ENCODE measurements at regions not wholly inside any gene's neighbourhood (a gene's known extent, or its start where the extent isn't known, plus 50 kb on each side); places are given as distances from the start of the nearest gene placed in this dataset.

DNA sequence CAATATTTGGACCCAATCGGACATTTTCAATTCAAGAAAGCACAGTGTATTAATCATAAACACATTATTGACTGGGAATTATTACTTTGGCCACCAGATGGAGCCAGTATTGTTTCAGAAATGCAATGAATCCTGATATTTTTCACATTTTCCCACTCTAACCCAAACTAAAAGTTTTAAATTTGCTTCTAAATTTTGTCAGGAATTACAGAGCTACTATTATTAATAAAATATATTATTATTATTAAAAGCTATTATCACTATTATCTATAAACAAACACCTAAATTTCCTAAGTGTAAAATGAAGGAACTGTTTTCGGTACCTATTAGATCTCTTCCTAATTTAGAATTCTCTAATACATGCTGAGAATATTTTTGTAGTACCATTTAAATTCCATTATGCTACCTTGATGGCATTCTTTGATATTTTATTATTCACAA lies 245.3 kb downstream of the OGFRL1 start:
- DNase-seq = peak; percentile 25

DNA sequence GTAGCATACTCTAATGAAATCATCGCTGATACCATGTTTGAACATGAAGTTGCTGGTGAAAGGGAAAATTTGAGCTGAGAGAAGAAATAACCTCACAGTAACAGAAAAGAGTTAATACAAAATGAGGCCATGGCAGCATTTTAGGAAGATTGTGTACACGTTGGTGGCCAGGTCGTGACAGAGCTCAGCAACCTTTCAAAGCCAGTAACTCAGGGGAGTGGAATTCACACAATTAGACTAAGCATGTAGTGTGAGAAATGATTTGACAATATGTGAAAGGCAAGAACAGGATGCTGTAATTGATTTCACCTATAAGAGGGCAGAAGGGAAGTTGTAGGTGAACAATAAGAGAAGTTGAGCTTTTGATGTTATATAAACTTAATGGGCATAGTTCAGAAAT lies 246.3 kb downstream of the OGFRL1 start:
- DNase-seq = no peak

DNA sequence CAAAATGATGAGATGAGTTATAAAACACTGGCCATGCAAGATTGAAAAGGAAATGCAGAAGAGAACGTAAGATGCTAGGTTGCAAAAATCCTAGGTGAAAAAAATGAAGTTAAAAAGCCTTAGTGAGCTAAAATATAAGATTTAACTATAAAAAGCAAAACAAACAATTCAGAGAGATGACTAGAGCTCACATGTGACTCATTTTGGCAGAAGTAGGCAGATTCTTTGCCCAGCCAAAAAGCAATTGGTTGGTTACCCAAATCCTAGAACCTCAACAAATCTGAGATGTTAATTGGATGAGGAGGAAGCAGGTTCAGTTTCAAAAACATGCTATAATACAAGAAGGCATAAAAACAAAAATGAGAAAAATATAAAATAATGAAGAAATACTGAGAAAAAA lies 249.1 kb downstream of the OGFRL1 start:
- DNase-seq = no peak

DNA sequence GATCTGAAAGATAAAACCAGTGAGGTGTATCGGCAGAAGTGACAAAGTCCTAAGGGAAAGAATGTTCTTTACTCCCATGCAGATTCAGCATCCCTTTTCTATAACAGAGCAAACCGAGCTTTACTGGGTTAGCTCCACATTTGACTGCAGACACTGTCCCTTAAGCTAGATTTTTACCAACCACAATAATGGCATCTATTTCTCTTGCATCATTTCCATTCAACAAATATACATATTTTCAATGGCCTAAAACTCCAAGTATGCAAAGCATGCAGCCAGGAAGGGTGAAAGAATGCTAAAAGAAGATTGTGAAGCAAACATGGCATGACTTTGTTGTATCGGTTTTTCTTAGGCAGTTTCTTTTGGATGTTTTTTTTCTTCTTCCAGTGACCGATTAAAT lies 255.4 kb downstream of the OGFRL1 start:
- DNase-seq = no peak

DNA sequence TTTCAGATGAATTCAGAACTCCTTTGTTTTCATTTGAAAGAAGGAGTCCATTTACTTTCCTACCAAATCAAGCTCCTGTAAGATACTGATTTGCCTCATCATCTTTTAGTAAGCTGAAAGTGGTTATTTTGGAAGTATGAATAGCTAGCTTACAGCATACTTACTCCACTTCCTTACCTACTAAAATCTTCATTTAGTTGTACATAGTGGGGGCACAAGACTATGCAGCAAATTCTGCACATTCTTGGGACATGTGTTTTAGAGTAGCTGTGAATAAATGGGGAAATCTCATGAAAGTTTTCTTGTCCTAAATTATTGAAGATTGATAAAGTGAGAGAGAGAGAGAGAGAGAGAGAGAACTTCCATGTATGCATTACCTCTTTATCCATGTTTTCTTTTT lies 256.3 kb downstream of the OGFRL1 start:
- no peak for DNase-seq

DNA sequence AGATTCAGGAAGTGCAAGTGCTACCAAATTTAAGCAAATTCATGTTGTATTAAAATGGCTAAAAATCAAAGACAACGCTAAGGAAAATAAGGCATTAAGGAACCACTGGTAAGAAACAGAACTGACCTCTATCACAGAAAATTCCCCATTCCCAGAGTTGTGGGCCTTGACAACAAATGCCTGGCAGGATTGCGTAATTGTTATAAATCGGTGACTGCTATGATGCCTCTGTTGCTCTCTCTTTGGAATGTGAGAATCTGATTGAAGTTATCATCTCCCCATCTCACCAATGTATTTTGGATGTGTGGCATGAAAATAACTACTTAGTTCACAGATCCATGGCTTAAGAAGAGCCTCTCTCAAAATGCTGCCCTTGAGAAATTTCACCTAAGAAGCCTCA lies 257.3 kb downstream of the OGFRL1 start:
- no peak for DNase-seq

DNA sequence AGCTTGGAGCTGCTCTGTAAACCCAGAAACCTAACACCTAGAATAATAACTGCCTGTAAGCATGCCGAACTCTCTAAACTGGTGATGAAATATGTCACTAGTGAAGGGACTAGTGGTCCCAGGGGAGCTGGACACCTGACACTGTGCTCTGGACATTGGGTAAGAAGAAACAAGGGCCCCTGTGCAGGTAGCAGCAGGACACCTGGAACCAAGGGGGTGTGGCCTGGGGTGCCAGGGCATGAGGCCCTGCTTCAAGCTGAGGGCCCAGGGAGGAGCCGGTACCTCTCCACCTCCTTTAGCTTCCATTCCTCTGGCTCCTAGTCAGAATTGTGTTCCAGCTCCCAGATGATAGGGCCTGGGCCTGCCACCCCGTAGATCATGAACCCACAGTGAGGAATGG lies 263.2 kb downstream of the OGFRL1 start:
- DNase-seq = no peak

DNA sequence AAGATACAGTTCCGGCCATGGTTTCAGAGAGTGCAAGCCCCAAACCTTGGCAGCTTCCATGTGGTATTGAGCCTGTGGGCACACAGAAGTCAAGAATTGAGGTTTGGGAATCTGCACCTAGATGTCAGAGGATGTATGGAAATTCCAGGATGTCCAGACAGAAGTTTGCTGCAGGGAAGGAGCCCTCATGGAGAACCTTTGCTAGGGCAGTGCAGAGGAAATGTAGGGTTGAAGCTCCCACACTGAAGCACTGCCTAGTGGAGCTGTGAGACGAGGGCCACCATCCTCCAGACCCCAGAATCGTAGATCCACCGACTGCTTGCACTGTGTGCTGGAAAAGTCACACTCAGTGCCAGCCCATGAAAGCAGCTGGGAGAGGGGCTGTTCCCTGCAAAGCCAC lies 267.5 kb downstream of the OGFRL1 start:
- no peak for DNase-seq

DNA sequence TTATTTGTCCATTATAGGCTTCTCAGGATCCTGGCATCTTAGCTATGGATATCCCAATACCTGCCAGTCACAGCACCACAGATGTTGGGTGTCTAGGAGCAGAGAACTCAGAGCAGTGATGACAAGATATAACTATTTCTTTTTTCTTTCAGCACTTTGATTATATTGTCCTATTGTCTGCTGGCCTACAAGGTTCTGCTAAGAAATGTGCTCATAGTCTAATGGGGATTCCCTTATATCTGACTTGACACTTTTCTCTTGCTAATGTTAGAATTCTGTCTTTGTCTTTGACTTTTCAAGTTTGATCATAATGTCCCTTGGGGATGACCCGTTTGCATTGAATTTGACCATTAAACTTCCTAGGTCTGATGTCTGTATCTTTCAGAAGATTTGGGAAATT lies 270.4 kb downstream of the OGFRL1 start:
- no peak for DNase-seq

DNA sequence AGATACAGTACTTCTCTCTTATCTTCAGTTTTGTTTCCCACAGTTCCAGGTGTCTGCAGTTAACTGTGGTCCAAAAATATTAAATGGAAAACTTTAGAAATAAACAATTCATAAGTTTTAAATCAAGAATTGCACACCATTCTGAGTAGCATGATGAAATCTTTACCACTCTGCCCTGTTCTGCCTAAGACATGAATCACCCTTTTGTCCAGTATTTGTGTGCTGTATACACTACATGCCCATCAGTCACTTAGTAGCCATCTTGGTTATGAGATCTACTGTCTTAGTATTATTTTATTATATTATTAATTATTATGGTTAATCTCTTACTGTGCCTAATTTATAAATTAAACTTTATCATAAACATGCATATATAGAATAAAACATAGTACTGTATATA lies 279.0 kb downstream of the OGFRL1 start:
- DNase-seq = no peak

DNA sequence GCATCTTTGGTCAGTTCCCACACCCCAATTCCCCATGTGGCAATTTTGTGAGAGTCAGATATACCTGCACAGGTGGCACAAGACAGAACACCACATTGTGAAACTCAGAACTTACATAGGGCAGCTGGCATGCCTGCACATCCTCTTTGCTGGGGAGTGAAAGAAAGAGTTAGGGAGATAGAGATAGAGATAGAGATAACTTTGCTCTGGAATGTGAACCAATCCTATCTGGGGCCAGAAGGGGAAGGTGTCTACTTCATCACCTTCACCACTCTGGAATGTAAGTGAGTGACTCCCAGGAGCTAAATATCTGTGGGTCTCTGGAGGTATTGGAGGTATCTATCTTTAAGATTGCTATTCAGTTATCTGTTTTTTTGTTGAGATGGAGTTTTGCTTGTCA lies 289.2 kb downstream of the OGFRL1 start:
- no peak for DNase-seq

DNA sequence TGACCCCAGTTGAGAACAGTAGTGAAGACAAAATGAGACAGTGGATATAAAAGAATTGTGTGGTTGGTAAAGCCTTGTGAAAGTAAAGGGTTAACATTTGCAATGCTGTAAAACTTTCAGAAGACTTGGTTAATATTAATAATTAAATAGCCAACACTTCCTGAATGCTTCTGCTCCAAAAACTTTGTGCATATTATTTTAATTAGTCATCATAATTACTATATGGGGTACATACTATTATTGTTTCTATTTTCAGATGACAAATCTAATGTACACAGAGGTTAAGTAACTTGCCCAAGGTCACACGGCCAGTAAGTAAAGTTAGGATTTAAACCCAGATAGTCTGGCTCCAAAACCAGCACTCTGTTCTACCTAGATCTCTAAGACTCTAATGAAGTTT lies 291.3 kb downstream of the OGFRL1 start:
- DNase-seq = no peak

DNA sequence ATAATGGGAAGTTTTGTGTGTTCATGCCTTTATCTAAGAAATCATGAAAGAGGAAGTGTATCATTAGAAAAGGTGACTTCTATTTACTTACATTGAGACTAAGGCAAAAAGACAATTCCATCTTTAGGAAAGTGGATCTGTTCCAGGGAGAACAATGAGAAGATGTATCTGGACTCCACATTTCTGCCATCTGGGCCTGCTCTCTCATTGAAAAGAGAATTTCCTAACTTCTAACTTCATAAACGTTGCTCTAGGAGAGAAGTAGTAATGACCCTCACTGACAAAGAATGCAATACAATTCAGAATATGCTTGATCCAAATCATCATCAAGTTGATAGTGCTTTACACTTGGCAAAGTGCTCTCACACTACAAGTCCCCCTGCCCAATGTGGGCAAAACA lies 294.2 kb downstream of the OGFRL1 start:
- no peak for DNase-seq

DNA sequence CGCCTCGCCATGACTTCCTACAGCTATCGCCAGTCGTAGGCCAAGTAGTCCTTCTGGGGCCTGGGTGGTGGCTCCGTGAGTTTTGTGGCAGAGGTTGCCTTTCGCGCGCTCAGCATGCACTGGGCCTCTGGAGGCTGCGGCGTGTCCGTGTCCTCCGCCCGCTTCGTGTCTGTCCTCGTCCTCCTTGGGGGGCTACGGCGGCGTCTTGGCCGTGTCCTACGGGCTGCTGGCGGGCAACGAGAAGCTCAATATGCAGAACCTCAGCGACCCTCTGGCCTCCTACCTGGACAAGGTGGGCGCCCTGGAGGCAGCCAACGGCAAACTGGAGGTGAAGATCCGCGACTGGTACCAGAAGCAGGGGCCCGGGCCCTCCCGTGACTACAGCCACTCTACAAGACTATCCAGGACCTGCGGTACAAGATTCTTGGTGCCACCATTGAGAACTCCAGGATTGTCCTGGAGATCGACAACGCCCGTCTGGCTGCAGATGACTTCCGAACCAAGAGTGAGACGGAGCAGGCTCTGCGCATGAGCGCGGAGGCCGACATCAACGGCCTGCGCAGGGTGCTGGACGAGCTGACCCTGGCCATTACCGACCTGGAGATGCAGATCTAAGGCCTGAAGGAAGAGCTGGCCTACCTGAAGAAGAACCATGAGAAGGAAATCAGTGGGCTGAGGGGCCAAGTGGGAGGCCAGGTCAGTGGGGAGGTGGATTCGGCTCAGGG lies 296.3 kb downstream of the OGFRL1 start:
- DNase-seq = no peak

DNA sequence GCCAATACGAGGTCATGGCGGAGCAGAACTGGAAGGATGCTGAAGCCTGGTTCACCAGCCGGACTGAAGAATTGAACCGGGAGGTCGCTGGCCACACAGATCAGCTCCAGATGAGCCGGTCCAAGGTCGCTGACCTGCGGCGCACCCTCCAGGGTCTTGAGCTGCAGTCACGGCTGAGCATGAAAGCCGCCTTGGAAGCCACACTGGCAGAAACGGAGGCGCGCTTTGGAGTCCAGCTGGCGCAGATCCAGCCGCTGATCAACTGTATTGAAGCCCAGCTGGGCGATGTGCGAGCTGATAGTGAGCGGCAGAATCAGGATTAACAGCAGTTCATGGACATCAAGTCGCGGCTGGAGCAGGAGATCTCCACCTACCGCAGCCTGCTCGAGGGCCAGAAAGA lies 296.9 kb downstream of the OGFRL1 start:
- DNase-seq = no peak

DNA sequence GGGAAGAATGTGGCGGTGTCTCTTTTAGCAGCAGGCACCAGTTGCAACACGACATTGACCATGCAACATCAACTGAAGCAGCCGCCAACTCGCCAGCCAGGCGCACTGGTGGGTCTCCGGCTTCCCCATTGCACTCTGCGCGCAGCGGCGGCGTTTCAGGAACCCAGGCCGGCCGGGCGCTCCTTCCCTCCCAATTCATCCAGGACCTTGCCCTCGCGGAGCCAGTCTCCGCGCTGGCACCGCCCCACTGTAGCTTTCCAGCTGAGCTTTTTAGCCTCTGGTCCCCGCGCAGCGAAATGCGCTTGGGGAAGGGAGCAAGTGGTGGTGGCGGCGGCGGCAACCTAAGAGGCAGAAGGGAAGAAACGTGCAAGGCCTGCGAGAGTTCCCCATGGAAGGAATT lies 297.9 kb upstream of the RIMS1 start:
- no peak for DNase-seq

DNA sequence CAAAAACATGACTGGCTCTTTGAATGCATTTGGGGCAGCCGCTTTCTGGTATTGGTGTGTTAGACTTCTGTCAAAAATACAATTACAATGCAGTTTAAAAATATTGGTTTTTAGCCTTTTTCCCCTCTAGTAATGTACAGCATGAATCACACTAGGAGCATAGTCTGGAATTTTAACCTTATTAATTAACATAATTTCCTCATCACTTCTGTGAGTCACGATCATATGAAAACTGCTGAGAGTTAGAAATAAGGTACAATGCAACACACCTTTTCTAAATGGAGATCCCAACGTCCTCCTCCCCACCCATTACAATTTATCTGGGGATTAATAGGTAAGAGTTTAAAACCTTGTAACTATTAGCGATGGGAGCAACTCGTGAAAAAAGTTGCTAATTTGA lies 297.1 kb upstream of the RIMS1 start:
- no peak for DNase-seq

DNA sequence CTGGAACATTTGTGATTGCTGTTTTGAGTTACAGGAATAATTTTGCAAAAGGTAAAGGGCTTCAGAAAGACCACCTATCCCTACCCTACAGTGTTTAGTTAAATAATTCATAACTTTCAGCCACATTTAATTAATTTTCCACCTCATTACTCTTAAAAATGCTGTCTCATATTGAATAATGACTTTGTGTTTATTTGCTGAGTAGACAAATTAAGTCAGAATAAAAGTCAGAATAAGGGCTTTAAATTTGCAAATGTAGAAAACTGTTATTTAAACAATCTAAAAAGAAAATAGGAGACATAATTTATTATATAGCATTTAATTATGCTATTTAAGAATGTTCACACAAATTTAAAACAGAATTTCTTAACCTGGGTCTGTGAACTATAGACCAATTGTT lies 293.7 kb upstream of the RIMS1 start:
- DNase-seq = no peak

DNA sequence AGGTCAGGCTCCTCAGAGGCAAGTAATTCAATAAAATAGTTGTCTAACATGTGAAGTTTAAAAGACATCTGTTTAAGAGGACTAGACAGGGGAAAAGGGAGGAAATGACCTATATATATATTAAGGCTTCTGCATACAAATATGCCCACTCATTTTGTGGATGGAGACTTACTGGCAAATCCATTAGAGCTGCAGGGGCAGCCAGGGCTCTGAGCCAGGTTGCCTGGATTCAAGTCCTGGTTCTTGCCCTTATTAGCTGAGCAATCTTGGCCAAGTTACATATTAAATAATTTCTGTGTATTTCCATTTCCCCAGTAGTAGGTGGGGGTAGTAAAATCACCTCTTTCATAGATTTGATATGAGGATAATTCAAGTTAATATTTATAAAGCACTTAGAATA lies 287.0 kb upstream of the RIMS1 start:
- DNase-seq = no peak

DNA sequence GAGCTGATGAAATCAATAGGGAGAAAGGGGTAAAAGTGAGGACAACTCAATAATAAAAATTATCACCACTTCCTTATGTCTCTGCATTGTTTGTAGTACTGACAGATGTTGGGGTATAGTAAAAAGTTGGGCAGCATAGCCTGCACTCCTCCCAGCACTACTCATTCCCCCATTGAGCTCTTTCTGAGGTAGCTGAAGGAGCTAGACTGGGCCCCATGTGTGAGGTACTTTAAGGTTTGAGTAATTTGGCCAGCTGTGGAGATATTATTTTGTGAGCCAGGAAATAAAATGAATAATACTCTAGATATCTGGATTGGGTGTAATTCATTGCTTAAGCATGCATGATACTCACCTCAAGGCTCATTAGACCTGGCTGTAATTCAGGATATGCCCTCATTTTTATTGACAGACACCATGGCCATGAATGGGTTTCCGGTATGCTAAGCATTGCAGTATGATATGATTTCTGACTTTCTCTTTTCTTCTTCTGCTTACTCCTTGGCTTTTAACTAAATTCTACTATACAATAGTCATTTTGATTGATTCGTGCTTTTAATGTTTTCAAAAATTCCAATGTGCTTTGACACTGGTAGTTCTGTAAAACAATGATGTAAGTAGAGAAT lies 283.9 kb upstream of the RIMS1 start:
- no peak for DNase-seq

DNA sequence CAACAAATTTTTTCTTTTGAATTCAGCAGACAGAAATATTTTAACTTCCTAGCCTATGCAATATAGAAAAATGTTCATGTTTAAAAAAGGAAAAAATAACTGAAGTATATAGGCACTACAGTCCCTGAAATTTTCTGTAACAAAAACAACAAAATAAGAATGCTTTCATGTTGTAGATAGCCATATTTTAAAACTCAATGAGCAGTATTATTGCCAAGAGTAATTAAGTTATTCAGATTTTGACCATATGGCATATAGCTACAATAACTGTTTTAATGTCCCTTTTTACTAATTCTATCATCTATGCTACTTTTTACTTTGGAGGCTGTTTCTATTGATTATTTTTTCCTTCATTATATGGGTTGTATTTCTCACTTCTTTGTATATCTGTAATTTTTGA lies 283.3 kb upstream of the RIMS1 start:
- DNase-seq = no peak

DNA sequence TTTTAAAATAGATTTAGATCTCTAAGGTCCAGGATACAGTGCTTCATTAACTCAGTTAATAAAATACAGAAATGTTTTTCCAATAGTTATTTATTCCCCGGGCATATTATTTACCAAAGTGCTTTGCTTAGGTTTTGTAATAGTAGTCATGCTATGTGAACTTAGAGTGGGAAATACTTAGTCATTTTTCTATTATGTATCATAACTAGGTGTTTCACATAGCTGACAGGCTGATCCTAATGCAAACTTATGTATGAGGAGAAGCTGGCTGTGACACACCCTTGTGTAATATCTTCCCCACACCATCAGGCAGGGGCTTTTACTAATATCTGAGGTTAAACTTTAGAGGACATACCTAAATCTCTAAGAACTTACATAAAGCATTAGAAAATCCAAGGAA lies 277.7 kb upstream of the RIMS1 start:
- DNase-seq = no peak

DNA sequence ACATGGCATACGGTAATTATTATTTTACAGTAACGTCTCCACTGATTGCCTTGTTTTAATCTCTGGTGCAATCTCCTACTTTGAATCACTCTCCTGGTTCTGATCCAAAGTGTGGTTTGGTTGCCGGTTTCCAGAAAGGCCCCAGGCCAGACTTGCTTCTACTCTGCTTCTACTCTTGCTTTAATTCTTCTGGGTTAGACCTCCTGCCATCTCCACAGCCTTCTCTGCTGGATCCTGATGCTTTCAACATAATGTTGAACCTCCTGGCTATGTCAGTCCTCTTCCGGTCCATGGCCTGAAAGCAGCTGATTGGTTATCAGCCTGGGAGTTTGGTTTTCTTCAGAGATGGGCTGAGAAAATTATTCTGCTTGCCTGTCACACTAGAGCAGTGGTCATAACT lies 266.5 kb upstream of the RIMS1 start:
- DNase-seq = no peak

DNA sequence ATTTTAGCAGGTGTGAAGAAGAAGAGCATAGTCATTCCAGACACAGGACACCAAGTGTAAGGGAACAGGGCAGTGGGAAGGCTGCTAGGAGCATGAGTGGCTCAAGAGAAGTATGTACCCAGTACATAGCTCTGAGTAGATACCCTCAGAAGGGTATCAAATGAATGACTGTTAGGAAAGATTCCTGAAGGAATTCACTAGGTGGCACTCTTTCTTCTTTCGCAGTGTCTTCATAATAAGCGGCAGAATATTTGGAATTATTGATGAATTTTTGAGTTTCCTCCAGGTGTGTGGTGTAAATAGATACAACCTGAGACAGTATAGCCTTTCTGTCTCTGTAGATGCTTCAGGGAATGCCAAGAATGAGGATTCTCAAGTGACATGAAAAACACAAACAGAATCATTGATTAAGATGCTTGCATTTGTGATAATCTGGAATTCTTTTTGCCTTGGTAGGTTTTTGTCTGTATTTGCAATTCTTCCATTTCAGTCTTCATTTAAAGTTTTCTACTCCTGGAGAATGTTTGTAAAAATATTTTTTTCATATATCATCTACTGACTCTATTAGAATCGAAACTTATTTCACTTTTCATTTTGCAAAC lies 264.3 kb upstream of the RIMS1 start:
- peak; percentile 47 for DNase-seq

DNA sequence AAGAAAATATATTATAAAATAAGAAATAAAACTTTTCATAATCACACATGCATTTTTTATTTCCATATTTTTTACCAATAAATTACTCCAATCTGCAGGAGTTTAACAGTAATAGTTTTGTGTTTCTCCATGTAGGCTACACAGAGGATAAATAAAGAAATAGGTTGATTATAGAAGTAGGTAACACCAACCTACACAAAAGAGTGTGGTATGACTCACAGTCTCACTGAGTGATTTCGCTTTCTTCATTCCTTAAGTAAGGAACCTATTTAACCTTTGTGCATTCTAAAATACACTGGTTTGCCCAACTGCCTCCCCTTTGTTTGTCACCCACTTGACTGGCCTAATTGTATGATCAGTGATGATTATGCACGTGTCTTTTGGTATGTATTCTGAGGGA lies 244.2 kb upstream of the RIMS1 start:
- no peak for DNase-seq

Data from NCI-H69 (cell line).